ENCODE measurements at regions not wholly inside any gene's neighbourhood (a gene's known extent, or its start where the extent isn't known, plus 50 kb on each side); places are given as distances from the start of the nearest gene placed in this dataset.

DNA sequence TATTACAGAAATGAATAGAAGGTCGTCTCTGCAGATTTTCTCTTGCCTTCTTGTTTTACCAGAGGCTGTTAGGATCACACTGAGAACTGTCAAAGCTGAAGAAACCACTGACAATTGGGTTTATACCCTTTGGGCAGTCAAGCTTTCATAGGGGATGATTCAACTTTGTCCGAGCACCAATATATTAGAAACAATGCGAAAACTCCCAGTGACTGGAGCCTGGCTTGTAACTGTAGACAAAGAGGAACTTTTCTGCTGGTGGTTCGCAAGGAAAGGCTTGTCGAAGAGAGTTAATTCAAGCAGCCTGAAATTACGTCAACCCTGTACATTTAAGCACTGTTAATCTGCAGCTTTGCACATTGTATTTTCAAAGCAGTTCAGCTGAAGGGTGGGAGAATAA is 193.2 kb upstream of the ZNF385D start:
- 40% methylated on average over 6 of the region's 6 CpGs for WGBS (ENCODE audit: low lambda C conversion rate)
- Histone ChIP-seq H3K4me2 (ENCODE audit: low read depth, low read length) (no peak overlapping the region), H3K4me3 (replicated peaks in 1 of 3; ENCODE audit: insufficient read depth in 1 of 3, low read depth in 2 of 3, low read length in 3 of 3) (no peak overlapping the region), H2AFZ (ENCODE audit: low read length) (no peak overlapping the region), H3K36me3 (replicated peaks in 1 of 2; ENCODE audit: control insufficient read depth in 1 of 2, insufficient read depth in 2 of 2, low read length in 2 of 2) (no peaks in the 10 kb centered on the region), H3K27ac (ENCODE audit: extremely low read length, insufficient read depth, low read length) (no peak overlapping the region), H3K27me3 (ENCODE audit: control insufficient read depth in 1 of 2, insufficient read depth in 2 of 2, low read length in 2 of 2) (no peaks in the 10 kb centered on the region), H3K9me3 (ENCODE audit: low read length) (no peaks in the 10 kb centered on the region), H4K20me1 (ENCODE audit: insufficient read depth, low read length) (no peaks in the 10 kb centered on the region), H3K79me2 (ENCODE audit: insufficient read depth, low read length) (no peaks in the 10 kb centered on the region), H3K4me1 (ENCODE audit: insufficient read depth, low read length) (no peaks in the 10 kb centered on the region), H3K9ac (ENCODE audit: insufficient read depth, low read depth, low read length) (no peak overlapping the region)
- ATAC-seq (no peak), DNase-seq (ENCODE audit: low spot score) (no peak), FAIRE-seq (no peak)
- TF ChIP-seq ARHGAP35 (CRISPR knock-in tag; IDR thresholded peaks at IDR 0.05; ENCODE audit: borderline replicate concordance) (no peak), ZMYM4 (CRISPR knock-in tag; IDR thresholded peaks at IDR 0.05) (no peak), CEBPB (IDR thresholded peaks at IDR 0.05; ENCODE audit: borderline replicate concordance, low read depth, low read length) (no peak), BHLHE40 (IDR thresholded peaks at IDR 0.05; ENCODE audit: low read length) (no peak), HDAC6 (IDR thresholded peaks at IDR 0.05; ENCODE audit: low read depth, low read length) (no peak), MAFK (conservative IDR thresholded peaks at IDR 0.05 in 1 of 2, IDR thresholded peaks at IDR 0.05 in 1 of 2; ENCODE audit: low read length in 2 of 2) (no peak), ZKSCAN8 (CRISPR knock-in tag; IDR thresholded peaks at IDR 0.05; ENCODE audit: borderline replicate concordance) (no peak), PHB2 (IDR thresholded peaks at IDR 0.05; ENCODE audit: partially characterized antibody) (no peak), ZNF605 (CRISPR knock-in tag; IDR thresholded peaks at IDR 0.05) (no peak), ZNF296 (CRISPR knock-in tag; conservative IDR thresholded peaks at IDR 0.05) (no peak), BRD4 (CRISPR knock-in tag; IDR thresholded peaks at IDR 0.05) (no peak), ZNF24 (IDR thresholded peaks at IDR 0.05) (no peak), EZH2 (conservative IDR thresholded peaks at IDR 0.05; ENCODE audit: low read depth, low read length) (no peak), NFRKB (IDR thresholded peaks at IDR 0.05) (no peak), ZNF775 (CRISPR knock-in tag; IDR thresholded peaks at IDR 0.05; ENCODE audit: borderline replicate concordance) (no peak)
- TF ChIP-seq, protein P1, sequence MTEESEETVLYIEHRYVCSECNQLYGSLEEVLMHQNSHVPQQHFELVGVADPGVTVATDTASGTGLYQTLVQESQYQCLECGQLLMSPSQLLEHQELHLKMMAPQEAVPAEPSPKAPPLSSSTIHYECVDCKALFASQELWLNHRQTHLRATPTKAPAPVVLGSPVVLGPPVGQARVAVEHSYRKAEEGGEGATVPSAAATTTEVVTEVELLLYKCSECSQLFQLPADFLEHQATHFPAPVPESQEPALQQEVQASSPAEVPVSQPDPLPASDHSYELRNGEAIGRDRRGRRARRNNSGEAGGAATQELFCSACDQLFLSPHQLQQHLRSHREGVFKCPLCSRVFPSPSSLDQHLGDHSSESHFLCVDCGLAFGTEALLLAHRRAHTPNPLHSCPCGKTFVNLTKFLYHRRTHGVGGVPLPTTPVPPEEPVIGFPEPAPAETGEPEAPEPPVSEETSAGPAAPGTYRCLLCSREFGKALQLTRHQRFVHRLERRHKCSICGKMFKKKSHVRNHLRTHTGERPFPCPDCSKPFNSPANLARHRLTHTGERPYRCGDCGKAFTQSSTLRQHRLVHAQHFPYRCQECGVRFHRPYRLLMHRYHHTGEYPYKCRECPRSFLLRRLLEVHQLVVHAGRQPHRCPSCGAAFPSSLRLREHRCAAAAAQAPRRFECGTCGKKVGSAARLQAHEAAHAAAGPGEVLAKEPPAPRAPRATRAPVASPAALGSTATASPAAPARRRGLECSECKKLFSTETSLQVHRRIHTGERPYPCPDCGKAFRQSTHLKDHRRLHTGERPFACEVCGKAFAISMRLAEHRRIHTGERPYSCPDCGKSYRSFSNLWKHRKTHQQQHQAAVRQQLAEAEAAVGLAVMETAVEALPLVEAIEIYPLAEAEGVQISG (CRISPR knock-in tag; IDR thresholded peaks at IDR 0.05) = no peak
- in situ Hi-C loops (cut with HindIII; ENCODE audit: extremely low pct_ligation_motif_present, low pct_unique_long_range_greater_than_20kb) = no loop called here
- POLR2A ChIA-PET = no interaction called here
- intact Hi-C loops (cut with micrococcal nuclease; ENCODE audit: unreplicated experiment) = no loop called here
- CTCF ChIA-PET (ENCODE audit: low intra/inter-chr PET ratio, low total read pairs) = no interaction called here
- no TSS peak for BruUV-seq (replicated peaks)

Measured in HepG2 (cell line).